VCaP (cell line): ENCODE measurements at regions not wholly inside any gene's neighbourhood (a gene's known extent, or its start where the extent isn't known, plus 50 kb on each side); places are given as distances from the start of the nearest gene placed in this dataset.
"Not testable (repeated sequence)": the region's sequence is repeated elsewhere in the genome, so short reads cannot be mapped to it uniquely, and the experiment has no call there.

Source experiments
- H3K27ac ChIP-seq: fragments of 450-650 bp; 2 replicates; pipeline ENCODE4 v1.5.1; 2017
- CTCF ChIP-seq: fragments of 450-650 bp; conservative IDR thresholded peaks from 2 replicates; pipeline ENCODE4 v1.5.1; 2017; ENCODE audit warnings: mild to moderate bottlenecking, moderate library complexity

DNA sequence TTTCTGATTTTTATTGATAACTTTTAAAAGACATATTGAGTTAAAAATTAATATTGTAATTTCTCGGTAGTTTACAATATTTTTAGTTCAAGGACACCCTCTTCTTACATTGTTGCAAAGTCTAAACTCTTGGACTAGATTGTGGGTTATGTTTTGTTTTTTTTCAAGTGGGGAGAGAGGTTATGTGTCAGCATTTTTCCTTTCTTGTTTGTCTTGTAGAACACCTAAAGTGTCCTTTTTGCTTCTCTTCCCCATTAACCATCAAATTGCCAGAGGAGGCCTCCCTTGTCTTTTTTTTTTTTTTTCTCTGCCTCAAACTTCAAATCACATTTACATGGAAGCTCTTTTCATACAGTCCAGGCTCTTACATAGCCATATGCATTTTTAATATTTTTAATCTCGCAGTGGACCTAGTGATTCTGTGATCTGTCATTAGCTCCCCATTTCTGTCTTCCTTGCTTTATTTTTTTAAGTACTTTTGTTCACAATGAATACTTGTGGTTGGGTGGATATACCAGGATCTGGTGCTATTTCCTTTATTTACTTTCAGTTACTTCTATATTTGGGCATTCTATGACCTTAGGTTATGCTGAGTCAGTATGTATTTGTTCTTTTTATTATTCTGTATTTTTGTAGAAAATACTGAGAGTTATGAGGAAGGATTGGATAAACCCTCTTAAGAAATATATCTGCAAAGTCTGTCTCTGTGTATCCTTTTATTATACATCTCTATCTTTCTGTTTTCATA, 2280.6 kb upstream of the ACO1 start:
- no peak for TF ChIP-seq CTCF
- no peak overlapping the region for H3K27ac ChIP-seq

GRCh38 chr9:30107134-30107533, 2277.3 kb upstream of the ACO1 start:
- not testable (repeated sequence) for H3K27ac ChIP-seq

DNA sequence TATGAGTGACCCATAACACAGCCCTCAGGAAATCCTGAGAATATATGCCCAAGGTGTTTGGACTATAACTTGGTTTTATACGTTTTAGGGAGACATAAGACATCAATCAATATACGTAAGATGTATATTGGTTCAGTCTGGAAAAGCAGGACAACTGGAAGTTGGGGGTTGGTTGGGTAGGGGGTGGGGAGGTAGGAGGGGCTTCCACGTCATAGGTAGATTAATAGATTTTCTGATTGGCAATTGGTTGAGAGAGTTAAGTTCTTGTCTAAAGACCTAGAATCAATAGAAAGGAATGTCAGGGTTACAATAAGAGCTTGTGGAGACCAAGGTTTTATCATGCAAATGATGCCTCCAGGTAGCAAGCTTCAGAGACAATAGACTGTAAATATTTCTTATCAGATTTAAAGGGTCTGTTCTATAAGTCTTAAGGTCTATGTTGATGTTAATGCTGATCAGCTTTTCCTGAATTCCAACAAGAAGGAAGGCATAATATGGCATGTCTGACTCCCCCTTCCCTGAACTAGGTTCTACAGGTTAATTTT, 2267.7 kb upstream of the ACO1 start:
- TF ChIP-seq CTCF = no peak
- H3K27ac ChIP-seq = no peak overlapping the region

DNA sequence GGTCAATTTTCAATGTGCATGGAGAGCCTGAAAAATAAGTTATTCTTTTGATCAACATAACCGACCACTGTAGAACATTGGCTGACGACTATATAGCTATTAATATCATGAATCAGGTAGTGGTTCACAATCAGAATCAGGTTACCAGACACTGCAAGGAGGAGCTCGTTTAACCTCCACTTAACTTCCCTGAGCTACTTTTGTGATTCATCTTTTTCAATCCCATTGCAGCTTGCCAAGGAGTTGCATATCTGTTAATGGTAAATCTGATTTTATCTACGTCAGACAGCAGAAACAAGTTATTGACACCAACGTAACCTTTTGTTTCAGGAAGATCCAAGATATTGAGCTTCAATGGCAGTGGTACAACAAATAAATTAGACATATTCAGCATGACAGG, 2263.8 kb upstream of the ACO1 start:
- H3K27ac ChIP-seq = no peak overlapping the region
- TF ChIP-seq CTCF = no peak

DNA sequence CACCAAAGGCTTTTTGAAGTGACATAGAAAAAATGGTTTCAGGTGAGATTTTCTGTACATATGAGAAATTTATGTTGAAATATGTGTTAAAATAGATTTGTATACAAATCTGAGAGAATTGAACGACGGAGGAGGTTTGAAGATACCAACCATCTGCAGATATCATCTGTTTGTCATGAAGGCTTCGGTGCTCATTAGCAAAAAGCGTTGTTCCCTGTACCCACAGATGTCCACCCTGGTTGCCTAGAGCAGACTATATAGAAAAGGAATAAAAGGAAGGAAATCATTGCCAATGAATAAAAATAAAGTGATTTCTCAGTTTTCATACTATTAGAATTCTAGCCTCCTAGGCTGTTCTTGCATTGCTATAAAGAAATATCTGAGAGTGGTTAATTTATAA, 2262.8 kb upstream of the ACO1 start:
- no peak for TF ChIP-seq CTCF
- H3K27ac ChIP-seq = no peak overlapping the region

DNA sequence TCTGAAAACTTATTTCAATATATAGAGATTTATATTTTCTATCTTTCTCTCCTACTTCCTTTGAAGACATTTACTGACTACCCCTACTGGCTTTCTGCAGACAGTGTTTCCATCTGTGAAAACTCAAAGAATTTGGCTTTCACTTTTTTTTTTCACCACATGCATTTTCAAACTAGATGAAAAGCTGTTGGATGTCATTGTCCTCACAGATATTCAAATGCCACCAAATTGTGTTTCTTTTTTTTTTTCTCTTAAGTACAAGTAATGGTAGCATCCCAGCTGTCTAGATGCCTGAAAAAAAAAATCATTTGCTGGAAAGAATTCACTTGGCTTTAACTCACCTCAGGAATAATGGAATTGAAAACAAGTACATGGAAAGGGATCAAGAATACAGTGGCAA, 2258.6 kb upstream of the ACO1 start:
- H3K27ac ChIP-seq = no peak overlapping the region
- TF ChIP-seq CTCF = no peak

GRCh38 chr9:30127371-30127770, 2257.1 kb upstream of the ACO1 start:
- no peak for TF ChIP-seq CTCF

DNA sequence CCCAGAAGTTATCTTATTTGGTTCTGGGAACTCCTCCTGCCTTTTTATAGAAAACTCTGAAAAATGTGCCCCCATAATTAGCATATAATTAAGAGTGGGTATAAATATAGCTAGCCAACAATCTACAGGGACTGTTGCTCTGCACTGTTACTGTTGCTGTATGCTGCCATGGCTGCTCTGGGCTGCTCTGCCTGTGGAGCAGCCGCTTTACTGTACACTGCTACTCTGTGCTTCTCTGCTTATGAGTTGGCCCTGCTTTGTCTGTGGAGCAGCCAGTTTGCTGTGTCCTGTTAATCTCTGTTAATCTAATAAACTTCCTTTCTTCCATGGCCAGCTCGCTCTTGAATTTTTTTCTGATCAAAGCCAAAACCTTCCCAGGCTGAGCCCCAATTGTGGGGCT, 2244.0 kb upstream of the ACO1 start:
- no peak overlapping the region for H3K27ac ChIP-seq
- TF ChIP-seq CTCF = no peak

More at GRCh38 chr9:30127371-30127770, 2257.1 kb upstream of the ACO1 start:
- H3K27ac ChIP-seq = no peak overlapping the region
